Aorta (tissue), 5 donors: ENCODE measurements at regions not wholly inside any gene's neighbourhood (a gene's known extent, or its start where the extent isn't known, plus 50 kb on each side); places are given as distances from the start of the nearest gene placed in this dataset.

Source experiments
- ATAC-seq: fragments of 200-7000 bp; cut with Tn5 transposase; one replicate; pipeline ENCODE4 v1.9.1; 2022; ENCODE audit warnings: moderate library complexity; ENCODE audit not compliant: low FRiP score
- DNase-seq, 2 donors: peaks; one replicate each; pipeline ENCODE4 v3.0.0-alpha.2; 2020
- H3K27ac ChIP-seq, 2 donors: one replicate each; pipeline ENCODE4 v1.5.1; 2013; ENCODE audit warnings: low read length in 2 of 2, mild to moderate bottlenecking in 2 of 2, moderate library complexity in 2 of 2, control low read depth in 1 of 2, inconsistent platforms in 1 of 2, low read depth in 1 of 2
- H3K27me3 ChIP-seq, 2 donors: one replicate each; pipeline ENCODE4 v1.6.1; 2013; ENCODE audit warnings: control low read depth in 1 of 2, low read length in 1 of 2, mild to moderate bottlenecking in 1 of 2, moderate library complexity in 1 of 2; ENCODE audit not compliant: insufficient read depth in 2 of 2, control insufficient read depth in 1 of 2
- H3K36me3 ChIP-seq, 2 donors: one replicate each; pipeline ENCODE4 v1.6.1; 2013; ENCODE audit warnings: control low read depth in 1 of 2, low read length in 1 of 2, mild to moderate bottlenecking in 1 of 2; ENCODE audit not compliant: insufficient read depth in 2 of 2, control insufficient read depth in 1 of 2
- H3K4me1 ChIP-seq, 2 donors: one replicate each; pipeline ENCODE4 v1.6.1; 2013; ENCODE audit warnings: low read length in 2 of 2, control low read depth in 1 of 2, mild to moderate bottlenecking in 1 of 2, moderate library complexity in 1 of 2; ENCODE audit not compliant: insufficient read depth in 2 of 2, control insufficient read depth in 1 of 2
- H3K4me3 ChIP-seq, 2 donors: one replicate each; pipeline ENCODE4 v1.5.1; 2013; ENCODE audit warnings: low read length in 2 of 2, control low read depth in 1 of 2, mild to moderate bottlenecking in 1 of 2
- H3K9me3 ChIP-seq: one replicate; pipeline ENCODE4 v1.6.1; 2013; ENCODE audit warnings: mild to moderate bottlenecking, low read length; ENCODE audit not compliant: control insufficient read depth
- WGBS, 2 donors: extraction: QIAGEN DNeasy Blood & Tissue Kit; methylation state at CpG; one replicate each; pipeline ENCODE4 v1.1.7; 2013; 5-methylcytosine and 5-hydroxymethylcytosine counted together
- intact Hi-C, 2 donors: fragments of 100-400 bp; cut with DNase I; formaldehyde crosslinking; loops; one replicate each; pipeline versions ENCODE4 v1.14.2 to v1.15.0; 2022
- donor health status: healthy with polysubstance abuse.
- donor health status: Bipolar disorder and iron deficiency.
- donor health status: DM: no; HTN: no; CAD: no.
- donor health status: DM: no; HTN: no; CAD: no.
- donor health status: DM: yes; HTN: yes; CAD: no.

GRCh38 chrX:46321676-46322075, 223.5 kb downstream of the ZNF674 start:
- intact Hi-C loops: no loop called here
- Histone ChIP-seq H3K27ac (no peak overlapping the region), H3K4me3 (no peak overlapping the region), H3K27me3 (no peaks in the 10 kb centered on the region), H3K9me3 (no peaks in the 10 kb centered on the region), H3K36me3 (no peaks in the 10 kb centered on the region), H3K4me1 (no peaks in the 10 kb centered on the region)
- DNase-seq: no peak
- no peak for ATAC-seq

GRCh38 chrX:46319750-46320149, 225.5 kb downstream of the ZNF674 start:
- intact Hi-C loops: no loop called here
- H3K27me3 ChIP-seq: no peaks in the 10 kb centered on the region
- WGBS, 2 donors: 38 to 80% methylated on average over 1 of the region's 1 CpG
- ATAC-seq (no peak), DNase-seq (no peak)
- H3K36me3 ChIP-seq: no peaks in the 10 kb centered on the region
- no peaks in the 10 kb centered on the region for H3K9me3 ChIP-seq
- H3K4me1 ChIP-seq: no peaks in the 10 kb centered on the region
- H3K27ac ChIP-seq: no peak overlapping the region
- H3K4me3 ChIP-seq: no peak overlapping the region

GRCh38 chrX:46318551-46318950, 226.7 kb downstream of the ZNF674 start:
- Histone ChIP-seq H3K27ac (no peak overlapping the region), H3K27me3 (no peaks in the 10 kb centered on the region), H3K9me3 (no peaks in the 10 kb centered on the region), H3K36me3 (no peaks in the 10 kb centered on the region), H3K4me3 (no peak overlapping the region), H3K4me1 (no peaks in the 10 kb centered on the region)
- DNase-seq (no peak), ATAC-seq (no peak)
- intact Hi-C loops: no loop called here
- WGBS, 2 donors: 73 to 77% methylated on average over 3 of the region's 3 CpGs

DNA sequence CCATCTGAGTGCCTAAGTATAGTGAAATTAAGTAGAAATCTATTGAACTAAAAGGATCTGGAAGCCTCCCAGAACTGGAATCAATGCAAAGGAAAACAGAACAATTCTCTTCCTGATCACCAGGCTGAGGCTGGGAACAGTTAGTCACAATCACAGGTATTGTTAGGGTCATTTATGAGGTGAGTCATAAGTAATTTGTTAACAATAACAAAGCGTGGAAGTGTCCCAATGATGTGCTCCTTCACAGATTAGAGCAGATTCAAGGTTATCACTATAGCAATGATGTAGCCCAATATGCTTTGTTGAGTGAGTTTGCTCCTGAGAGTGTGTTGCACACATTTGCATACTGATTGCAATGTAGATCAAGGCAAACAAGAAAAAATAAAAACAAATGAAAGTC, 228.1 kb downstream of the ZNF674 start:
- DNase-seq (no peak), ATAC-seq (no peak)
- WGBS, 2 donors: 47 to 75% methylated on average over 1 of the region's 1 CpG
- Histone ChIP-seq H3K4me1 (no peaks in the 10 kb centered on the region), H3K36me3 (no peaks in the 10 kb centered on the region), H3K9me3 (no peaks in the 10 kb centered on the region), H3K4me3 (no peak overlapping the region), H3K27me3 (no peaks in the 10 kb centered on the region), H3K27ac (no peak overlapping the region)
- intact Hi-C loops: no loop called here

- no peak for ATAC-seq
- no peaks in the 10 kb centered on the region for H3K9me3 ChIP-seq
- H3K27me3 ChIP-seq: no peaks in the 10 kb centered on the region
- H3K4me1 ChIP-seq: no peaks in the 10 kb centered on the region
- no peaks in the 10 kb centered on the region for H3K36me3 ChIP-seq
- WGBS, 2 donors: 16 to 24% methylated on average over 4 of the region's 4 CpGs
- H3K4me3 ChIP-seq: no peak overlapping the region
- intact Hi-C loops: no loop called here
- peak overlapping the region in 1 of 2 donors; percentile 33 for H3K27ac ChIP-seq
- DNase-seq: no peak
Measured at GRCh38 chrX:46311581-46312120, 233.6 kb downstream of the ZNF674 start.

DNA sequence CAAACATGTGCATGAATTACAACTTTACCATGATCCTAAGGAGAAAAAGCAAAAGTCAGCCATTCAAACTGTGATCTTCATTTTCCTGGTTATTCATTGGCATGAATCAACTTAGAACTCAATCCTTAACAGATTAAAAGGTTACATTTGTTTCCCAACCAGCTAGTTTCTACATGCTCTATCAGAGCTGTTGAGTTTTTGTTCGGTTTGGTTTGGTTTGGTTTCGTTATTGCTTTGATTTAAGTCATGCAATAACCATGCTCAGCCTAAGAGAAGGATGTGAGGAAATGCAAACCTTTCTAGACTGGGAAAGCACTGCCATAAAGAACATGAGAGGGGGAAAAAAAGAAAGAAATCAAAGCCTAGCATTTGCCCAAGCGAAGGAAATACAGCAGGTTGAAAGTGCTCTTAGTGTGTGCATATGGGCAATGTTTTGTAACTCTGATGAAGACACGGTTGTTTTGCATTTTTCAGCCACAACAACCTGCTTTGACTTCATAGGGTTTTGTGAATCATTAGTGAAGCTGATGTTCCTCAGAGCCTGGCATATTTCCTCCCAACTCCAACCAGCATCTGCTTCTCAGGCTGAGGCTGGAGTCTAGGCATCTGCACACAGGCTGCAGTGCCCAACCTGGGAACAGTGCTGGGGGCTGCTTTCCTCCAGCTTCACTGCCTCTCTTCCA, 234.3 kb downstream of the ZNF674 start:
- no peak overlapping the region for H3K4me3 ChIP-seq
- no peaks in the 10 kb centered on the region for H3K36me3 ChIP-seq
- no peak for ATAC-seq
- 52 to 66% methylated on average over 4 of the region's 4 CpGs for WGBS, 2 donors
- DNase-seq: no peak
- no peaks in the 10 kb centered on the region for H3K27me3 ChIP-seq
- intact Hi-C loops: no loop called here
- H3K27ac ChIP-seq: no peak overlapping the region
- no peaks in the 10 kb centered on the region for H3K4me1 ChIP-seq
- H3K9me3 ChIP-seq: no peaks in the 10 kb centered on the region

GRCh38 chrX:46308110-46308509, 237.1 kb downstream of the ZNF674 start:
- DNase-seq (no peak), ATAC-seq (no peak)
- Histone ChIP-seq H3K27me3 (no peaks in the 10 kb centered on the region), H3K4me3 (no peak overlapping the region), H3K4me1 (no peaks in the 10 kb centered on the region), H3K36me3 (no peaks in the 10 kb centered on the region), H3K27ac (no peak overlapping the region), H3K9me3 (no peaks in the 10 kb centered on the region)
- intact Hi-C loops: no loop called here
- WGBS, 2 donors: 50 to 88% methylated on average over 3 of the region's 3 CpGs

GRCh38 chrX:46306103-46306502, 239.1 kb downstream of the ZNF674 start:
- WGBS, 2 donors: 71 to 84% methylated on average over 3 of the region's 3 CpGs

GRCh38 chrX:46305431-46305830, 239.8 kb downstream of the ZNF674 start:
- WGBS, 2 donors: 80 to 84% methylated on average over 2 of the region's 2 CpGs
- intact Hi-C loops: no loop called here
- no peak for DNase-seq
- no peak for ATAC-seq
- no peaks in the 10 kb centered on the region for H3K9me3 ChIP-seq
- no peaks in the 10 kb centered on the region for H3K4me1 ChIP-seq
- H3K36me3 ChIP-seq: no peaks in the 10 kb centered on the region
- H3K27me3 ChIP-seq: no peaks in the 10 kb centered on the region
- H3K27ac ChIP-seq: no peak overlapping the region
- no peak overlapping the region for H3K4me3 ChIP-seq

More at GRCh38 chrX:46306103-46306502, 239.1 kb downstream of the ZNF674 start:
- Histone ChIP-seq H3K4me1 (no peaks in the 10 kb centered on the region), H3K27me3 (no peaks in the 10 kb centered on the region), H3K4me3 (no peak overlapping the region), H3K9me3 (no peaks in the 10 kb centered on the region), H3K27ac (no peak overlapping the region), H3K36me3 (no peaks in the 10 kb centered on the region)
- intact Hi-C loops: no loop called here
- ATAC-seq (no peak), DNase-seq (no peak)
